Stimulated activated CD8-positive, alpha-beta memory T cell treated with anti-CD3 and anti-CD28 coated beads, Interleukin-12 subunit alpha, Interleukin-12 subunit beta, amount 100 ng/mL, for 1 hour (primary cell): ENCODE measurements at regions not wholly inside any gene's neighbourhood (a gene's known extent, or its start where the extent isn't known, plus 50 kb on each side); places are given as distances from the start of the nearest gene placed in this dataset.
A peak's percentile ranks its signal among the peaks of the same experiment; 100 is the strongest.

Source experiments
- DNase-seq: peaks from one replicate; pipeline ENCODE4 v3.0.0-alpha.2; 2020; ENCODE audit warnings: low read depth

GRCh38 chr3:107428051-107428858 lies 51.0 kb downstream of the CCDC54 start:
- DNase-seq: no peak

GRCh38 chr3:107429320-107430181 lies 52.3 kb downstream of the CCDC54 start:
- DNase-seq: peak; percentile 24

GRCh38 chr3:107430214-107430995 lies 53.2 kb downstream of the CCDC54 start:
- DNase-seq: no peak

GRCh38 chr3:107430996-107431245 lies 53.7 kb downstream of the CCDC54 start:
- no peak for DNase-seq

GRCh38 chr3:107431246-107432012 lies 54.2 kb downstream of the CCDC54 start:
- DNase-seq: no peak

GRCh38 chr3:107432013-107432515 lies 54.8 kb downstream of the CCDC54 start:
- no peak for DNase-seq

GRCh38 chr3:107432646-107433045 lies 55.4 kb downstream of the CCDC54 start:
- no peak for DNase-seq

GRCh38 chr3:107436029-107436428 lies 58.8 kb downstream of the CCDC54 start:
- no peak for DNase-seq

- DNase-seq: no peak
These were observed 61.4 kb downstream of the CCDC54 start for GRCh38 chr3:107438671-107439070.

- no peak for DNase-seq
These were observed 64.4 kb downstream of the CCDC54 start for GRCh38 chr3:107441617-107442016.

- no peak for DNase-seq
These were observed 66.2 kb downstream of the CCDC54 start for GRCh38 chr3:107443461-107443860.

- no peak for DNase-seq
These were observed 69.5 kb downstream of the CCDC54 start for GRCh38 chr3:107446706-107447105.

GRCh38 chr3:107450254-107450893 lies 72.4 kb upstream of the BBX start:
- no peak for DNase-seq

GRCh38 chr3:107452436-107452835 lies 70.3 kb upstream of the BBX start:
- DNase-seq: no peak

GRCh38 chr3:107453504-107453903 lies 69.3 kb upstream of the BBX start:
- DNase-seq: no peak

GRCh38 chr3:107455621-107456020 lies 67.1 kb upstream of the BBX start:
- DNase-seq: no peak

- DNase-seq: no peak
These were observed 66.3 kb upstream of the BBX start for GRCh38 chr3:107456501-107456900.

GRCh38 chr3:107458871-107459270 lies 63.9 kb upstream of the BBX start:
- DNase-seq: no peak

GRCh38 chr3:107461721-107462120 lies 61.0 kb upstream of the BBX start:
- DNase-seq: no peak

- no peak for DNase-seq
These were observed 58.7 kb upstream of the BBX start for GRCh38 chr3:107464037-107464436.

- DNase-seq: no peak
These were observed 57.6 kb upstream of the BBX start for GRCh38 chr3:107465064-107465631.
